DMS 273 treated with DMSO at 0.1 percent for 48 hours (cell line): ENCODE measurements at regions not wholly inside any gene's neighbourhood (a gene's known extent, or its start where the extent isn't known, plus 50 kb on each side); places are given as distances from the start of the nearest gene placed in this dataset.
"Not testable (repeated sequence)": the region's sequence is repeated elsewhere in the genome, so short reads cannot be mapped to it uniquely, and the experiment has no call there.

Experiments
- DNase-seq: peaks from one replicate; lab custom pipeline; 2025; lab: John Stamatoyannopoulos, UW

DNA sequence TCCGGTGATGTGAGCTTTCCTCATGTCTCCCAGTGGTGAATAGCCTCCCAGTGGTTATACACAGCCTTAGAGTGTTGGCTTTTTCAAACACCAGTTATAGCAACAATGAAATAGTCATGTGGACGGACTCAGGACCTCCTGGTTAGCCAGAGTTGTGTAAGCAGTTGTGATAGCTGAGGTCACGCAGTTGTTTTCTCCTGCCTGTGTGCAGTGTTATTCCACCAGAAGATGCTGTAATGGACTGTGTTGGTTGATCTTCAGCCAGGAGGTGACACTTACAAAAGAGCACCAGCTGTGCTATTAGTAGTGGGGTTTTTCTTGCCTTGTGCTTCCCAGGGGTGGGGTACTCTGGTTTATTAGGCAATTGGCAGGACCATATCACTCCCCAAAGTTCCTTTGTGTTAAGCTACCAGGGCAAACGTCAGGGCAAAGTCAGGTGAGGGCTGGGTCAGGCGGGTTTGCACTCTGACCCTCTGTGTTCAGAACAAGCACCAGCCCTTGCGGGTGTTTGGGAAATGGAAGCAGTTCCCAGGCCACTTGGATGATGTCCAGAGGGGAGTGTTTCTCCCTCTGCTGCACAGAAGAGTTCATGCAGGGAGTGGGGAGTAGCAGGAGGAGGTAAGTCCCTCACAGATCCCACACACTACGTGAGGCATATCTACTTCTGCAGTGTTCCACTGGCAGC is 252.6 kb downstream of the TMEM47 start:
- no peak for DNase-seq

DNA sequence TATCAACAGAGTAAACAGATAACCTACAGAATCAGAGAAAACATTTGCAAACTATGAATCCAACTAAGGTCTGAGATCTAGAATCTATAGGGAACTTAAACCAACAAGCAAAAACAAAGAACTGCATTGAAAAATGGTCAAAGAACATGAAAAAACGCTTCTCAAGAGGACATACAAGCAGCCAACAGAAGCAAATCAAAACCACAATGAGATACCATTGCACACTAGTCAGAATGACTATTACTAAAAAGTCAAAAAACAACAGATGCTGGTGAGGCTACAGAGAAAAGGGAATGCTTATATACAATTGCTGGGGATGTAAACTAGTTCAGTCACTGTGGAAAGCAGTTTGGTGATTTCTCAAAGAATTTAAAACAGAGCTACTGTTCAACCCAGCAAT is 255.7 kb downstream of the TMEM47 start:
- no peak for DNase-seq

DNA sequence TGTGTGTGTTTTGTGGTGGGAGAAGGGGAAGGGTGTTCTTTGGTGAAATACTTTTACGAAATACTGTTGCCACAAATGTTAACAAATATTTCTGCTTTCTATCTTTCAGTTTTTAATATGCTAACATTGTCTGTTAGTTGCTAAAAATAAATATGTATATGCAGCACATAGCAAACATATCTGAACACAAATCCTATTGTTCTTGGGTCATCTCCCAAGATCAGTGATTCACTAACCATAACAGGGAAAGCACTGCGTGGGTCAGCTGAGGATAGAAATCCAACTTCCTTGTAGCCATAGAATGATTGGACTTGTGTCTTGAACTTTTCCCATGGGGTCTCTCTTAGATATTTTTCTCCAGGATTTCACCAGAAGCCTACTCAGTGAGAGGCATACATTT is 250.3 kb upstream of the FAM47A start:
- DNase-seq, result no peak

DNA sequence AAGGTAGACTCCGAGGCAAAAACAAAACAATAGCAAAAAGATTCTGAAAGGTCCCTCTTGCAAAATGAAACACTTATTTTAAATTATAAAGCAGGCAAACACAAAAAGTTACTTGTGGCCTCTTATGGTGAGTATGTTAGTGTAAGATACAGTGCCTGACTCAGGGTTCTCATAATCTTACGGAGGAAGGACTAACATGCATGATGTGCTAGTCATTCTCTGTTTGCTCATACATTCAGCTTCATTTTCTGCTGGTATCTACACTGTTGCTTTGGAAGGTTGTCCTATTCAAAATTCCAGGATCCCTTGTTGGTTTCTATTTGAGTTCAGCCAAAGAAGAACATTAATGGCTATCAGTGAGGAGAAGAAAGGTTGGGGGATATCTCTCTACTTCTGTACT is 249.1 kb upstream of the FAM47A start:
- DNase-seq, result no peak

- DNase-seq, result no peak
These were observed 247.8 kb upstream of the FAM47A start for GRCh38 chrX:34379891-34380290.

DNA sequence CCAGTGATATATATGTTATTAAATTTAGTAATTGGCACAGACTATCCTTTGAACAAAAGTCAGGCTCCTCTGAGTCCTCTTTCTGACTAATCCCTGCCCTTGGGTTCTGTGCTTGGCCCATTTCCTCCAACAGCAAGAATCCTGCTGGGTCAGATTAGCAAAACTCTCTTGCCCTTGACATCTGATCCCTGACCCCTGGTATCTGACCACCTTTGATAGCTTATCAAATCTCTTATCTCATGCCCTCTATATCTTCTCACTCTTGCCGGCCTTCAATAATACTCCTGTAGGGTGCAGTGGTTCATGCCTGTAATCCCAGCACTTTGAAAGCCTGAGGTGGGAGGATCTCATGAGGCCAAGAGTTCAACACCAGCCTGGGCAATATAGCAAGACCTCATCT is 245.5 kb upstream of the FAM47A start:
- no peak for DNase-seq

DNA sequence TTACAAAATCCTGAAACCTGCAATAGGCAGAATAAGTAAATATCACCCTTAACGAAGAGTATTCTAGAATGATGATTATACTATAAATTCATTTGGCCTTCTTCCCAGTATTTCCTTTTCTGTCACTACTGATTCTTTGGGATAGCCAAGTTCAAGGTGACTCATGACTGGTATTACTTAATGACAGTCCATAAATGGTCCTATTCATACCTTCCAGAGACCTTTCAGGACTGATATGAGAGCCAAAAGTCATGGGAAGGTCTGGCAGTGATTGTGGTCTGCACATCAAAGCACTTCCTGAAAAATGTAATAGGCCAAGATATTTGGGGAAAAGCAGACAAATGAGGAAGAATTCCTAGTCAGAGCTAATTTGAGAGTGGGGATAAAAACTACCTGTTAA is 239.6 kb upstream of the FAM47A start:
- no peak for DNase-seq

DNA sequence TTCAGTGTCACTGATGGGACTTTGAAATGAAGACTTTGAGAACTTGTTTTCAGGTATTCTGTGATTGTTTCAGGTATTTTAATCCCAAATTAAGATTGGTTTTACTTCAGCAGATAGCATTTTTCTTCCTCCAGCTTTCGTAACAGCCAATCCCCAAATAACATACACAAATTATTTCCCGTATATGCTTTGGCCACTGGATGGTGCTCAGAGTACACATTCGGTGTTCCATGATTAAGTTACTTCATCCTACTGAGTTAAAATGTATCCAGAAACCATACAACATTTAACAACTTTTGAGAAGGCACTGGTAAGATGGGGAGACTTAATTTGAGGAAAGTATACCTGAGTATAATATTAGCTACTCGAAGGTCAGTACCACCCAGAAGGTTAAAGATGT is 233.4 kb upstream of the FAM47A start:
- no peak for DNase-seq

DNA sequence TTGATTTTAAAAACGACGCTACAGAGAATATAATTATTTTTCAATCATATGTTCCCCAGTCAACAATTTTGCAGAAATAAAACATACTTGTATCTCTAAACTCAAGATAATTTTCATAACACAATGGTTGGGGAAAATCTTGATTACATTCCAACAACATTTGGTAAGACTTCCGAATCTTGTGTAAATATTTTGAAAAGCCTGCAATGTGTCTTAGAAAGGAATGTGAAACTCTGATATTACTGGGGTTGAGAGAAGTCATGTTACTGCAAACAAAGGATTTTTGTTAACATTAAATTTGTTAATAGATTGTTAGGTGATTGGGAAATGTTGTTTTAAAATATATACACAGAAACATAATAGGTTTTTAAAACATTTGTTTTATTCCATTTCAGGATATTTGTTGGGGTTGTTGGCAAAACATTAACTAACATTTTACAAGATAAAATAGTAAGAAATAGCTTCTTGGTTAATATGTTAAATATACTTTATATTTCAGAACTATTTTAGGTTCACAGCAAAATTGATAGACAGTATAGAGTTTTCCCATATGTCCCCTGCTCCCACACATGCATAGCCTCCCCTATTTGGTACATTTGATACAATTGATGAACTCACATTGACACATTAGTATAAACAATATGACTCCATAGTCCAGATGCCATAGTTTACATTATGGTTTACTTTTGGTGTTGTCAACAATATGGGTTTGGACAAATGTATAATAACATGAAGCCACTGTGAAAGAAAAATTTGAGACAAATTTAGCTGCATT is 218.6 kb upstream of the FAM47A start:
- no peak for DNase-seq

- DNase-seq, result no peak
These were observed 210.9 kb upstream of the FAM47A start for GRCh38 chrX:34343001-34343400.

DNA sequence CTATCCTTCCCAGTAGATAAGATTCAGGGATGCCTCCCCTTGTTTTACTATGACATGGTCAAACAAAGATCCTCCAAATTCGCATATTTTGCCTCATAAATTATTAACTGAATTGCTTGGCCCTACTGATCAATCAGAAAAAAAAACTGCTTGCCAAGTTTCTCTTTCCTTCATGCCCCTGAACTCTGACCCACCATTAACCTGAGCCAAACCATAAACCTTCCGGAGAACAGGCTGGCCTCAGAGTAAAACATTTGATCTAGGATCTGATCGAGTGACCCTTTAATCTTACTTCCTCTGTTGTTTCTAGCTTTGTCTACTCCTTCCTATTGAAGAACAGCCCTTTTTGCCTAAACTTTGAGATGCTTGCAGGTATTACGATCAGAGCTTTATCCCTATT is 209.7 kb upstream of the FAM47A start:
- no peak for DNase-seq

DNA sequence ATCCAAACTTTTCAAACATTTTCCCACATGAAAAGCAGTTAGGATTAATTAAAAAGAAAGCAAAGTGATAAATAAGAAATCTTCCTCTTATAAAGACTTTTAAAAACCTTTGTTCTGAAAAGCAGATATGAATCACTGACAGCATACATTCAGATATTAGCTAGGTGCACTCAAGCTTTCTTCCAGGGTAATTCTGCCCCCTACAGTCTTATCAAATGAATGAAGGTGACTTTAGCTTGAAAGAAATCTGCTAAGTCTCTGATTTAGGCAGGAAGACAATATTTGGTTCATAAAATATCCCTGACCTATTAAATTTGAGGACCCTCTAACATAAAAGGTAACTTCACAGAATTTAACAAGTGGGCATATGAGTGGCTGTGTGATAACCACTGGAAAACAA is 209.1 kb upstream of the FAM47A start:
- DNase-seq, result no peak

GRCh38 chrX:34338046-34338445 is 205.9 kb upstream of the FAM47A start:
- no peak for DNase-seq

DNA sequence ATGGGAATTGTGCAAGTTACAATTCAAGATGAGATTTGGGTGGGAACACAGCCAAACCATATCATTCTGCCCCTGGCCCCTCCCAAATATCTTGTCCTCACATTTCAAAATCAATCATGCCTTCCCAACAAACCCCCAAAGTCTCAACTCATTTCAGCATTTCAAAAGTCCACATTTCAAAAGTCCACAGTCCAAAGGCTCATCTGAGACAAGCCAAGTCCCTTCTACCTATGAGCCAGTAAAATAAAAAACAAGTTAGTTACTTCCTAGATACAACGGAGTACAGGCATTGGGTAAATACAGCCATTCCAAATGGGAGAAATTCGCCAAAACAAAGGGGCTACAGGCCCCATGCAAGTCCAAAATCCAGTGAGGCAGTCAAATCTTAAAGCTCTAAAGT is 203.3 kb upstream of the FAM47A start:
- not testable (repeated sequence) for DNase-seq

DNA sequence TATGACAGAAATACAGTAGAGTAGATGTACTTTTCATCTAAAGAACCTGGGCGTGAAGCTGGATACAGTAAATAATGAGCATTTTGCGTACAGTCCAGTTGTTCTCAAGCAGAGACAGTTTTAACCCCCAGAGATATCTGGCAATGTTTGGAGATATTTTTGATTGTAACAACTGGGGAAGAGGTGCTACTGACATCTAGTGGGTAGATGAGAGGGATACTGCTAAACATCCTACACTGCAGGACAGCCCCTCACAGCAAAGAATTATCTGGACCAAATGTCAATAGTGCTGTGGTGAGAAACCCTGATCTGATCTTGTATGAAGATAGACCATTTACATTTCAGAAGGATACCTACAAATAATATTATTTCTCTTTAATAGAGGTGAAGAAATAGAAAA is 200.2 kb upstream of the FAM47A start:
- DNase-seq, result no peak

- DNase-seq, result no peak
These were observed 193.3 kb upstream of the FAM47A start for GRCh38 chrX:34325460-34325859.

- DNase-seq, result not testable (repeated sequence)
These were observed 188.3 kb upstream of the FAM47A start for GRCh38 chrX:34320424-34320823.

DNA sequence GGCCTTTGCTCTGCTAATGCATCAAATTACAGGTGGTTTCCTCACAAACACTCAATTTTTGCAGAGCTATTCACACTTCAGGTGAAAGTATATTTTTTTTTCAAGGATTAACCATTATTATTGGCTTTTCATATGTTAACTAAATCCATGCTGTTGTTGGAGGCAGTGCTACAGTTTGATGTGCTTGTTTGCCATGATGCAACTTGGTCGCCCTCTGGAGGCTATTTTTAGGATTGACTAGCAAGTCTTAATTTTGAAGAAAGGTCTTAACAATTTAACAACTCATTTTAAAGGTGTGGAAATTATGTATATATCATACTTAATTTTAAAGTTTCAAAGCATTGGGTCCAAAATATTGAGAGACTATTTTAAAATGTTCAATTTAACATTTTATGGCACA is 168.8 kb upstream of the FAM47A start:
- DNase-seq, result peak; percentile 7

- DNase-seq, result no peak
These were observed 167.4 kb upstream of the FAM47A start for GRCh38 chrX:34299451-34299967.

GRCh38 chrX:34294665-34295064 is 162.6 kb upstream of the FAM47A start:
- DNase-seq, result no peak

DNA sequence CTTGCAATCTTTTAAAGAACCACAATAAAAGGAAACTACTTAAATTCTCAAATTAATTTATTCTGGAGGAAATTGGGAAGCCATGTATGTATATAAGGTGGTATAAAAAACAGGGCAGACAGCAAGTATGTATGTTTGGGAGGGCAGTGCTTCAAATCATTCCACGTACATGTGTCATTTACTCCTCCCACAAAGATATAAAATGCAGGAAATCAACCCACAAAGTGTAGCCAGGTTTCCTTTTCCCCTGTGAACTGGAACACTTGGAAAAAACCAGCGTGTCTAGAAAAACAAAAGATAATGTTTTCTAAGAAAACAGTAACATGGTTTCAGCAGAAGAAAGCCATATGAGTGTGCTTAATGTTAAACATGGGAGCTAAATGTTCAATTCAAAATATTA is 156.7 kb upstream of the FAM47A start:
- no peak for DNase-seq

DNA sequence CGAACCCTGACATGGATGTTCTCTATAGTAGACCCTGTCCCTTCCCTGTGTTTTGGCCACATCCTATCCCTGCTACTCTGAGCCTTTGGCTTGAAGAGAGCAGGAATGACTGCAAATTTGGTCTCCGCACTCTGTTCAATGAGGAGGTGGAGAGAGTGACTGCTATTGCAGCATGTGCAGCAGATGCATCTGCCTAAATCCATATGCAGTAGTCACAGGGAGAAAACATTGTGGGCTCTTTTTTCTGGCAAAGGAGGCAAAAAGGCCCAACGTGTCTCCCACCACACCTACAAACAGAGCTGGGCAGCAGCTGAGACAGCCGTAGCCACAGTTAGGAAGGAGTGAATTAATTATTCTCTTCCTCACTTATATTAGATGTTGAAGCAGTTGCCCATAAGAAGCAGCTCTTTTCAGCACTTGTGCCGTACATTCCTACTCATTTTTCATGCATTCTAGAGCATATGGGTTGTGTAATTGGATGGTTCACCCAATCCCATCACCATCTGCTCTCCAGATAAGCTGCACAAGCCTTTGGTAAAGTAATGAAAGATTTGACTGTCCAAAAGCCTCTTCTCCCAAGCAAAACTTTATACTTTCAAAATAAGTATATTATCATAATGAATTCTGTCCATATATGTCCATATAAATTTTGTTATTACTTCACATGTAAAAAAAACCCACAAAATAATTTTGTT is 147.9 kb upstream of the FAM47A start:
- DNase-seq, result no peak

GRCh38 chrX:34275699-34276098 is 143.6 kb upstream of the FAM47A start:
- no peak for DNase-seq
